ENCODE measurements at regions not wholly inside any gene's neighbourhood (a gene's known extent, or its start where the extent isn't known, plus 50 kb on each side); places are given as distances from the start of the nearest gene placed in this dataset.

- TF ChIP-seq ZFP37 (tag by site-specific recombination; IDR thresholded peaks at IDR 0.05) (no peak), ZNF791 (tag by site-specific recombination; IDR thresholded peaks at IDR 0.05) (no peak), ZSCAN16 (tag by site-specific recombination; IDR thresholded peaks at IDR 0.05) (no peak), ZNF624 (tag by site-specific recombination; IDR thresholded peaks at IDR 0.05) (no peak), ZNF473 (tag by site-specific recombination; IDR thresholded peaks at IDR 0.05) (no peak), ZNF341 (tag by site-specific recombination; IDR thresholded peaks at IDR 0.05; ENCODE audit: low read depth) (no peak), ZNF10 (tag by site-specific recombination; IDR thresholded peaks at IDR 0.05) (no peak), INSM2 (tag by site-specific recombination; IDR thresholded peaks at IDR 0.05) (no peak), GLI4 (tag by site-specific recombination; IDR thresholded peaks at IDR 0.05) (no peak), FEZF1 (tag by site-specific recombination; IDR thresholded peaks at IDR 0.05) (no peak), ZNF626 (tag by site-specific recombination; IDR thresholded peaks at IDR 0.05) (no peak), ZNF776 (tag by site-specific recombination; IDR thresholded peaks at IDR 0.05; ENCODE audit: borderline replicate concordance) (no peak)
- TF ChIP-seq, protein P1, sequence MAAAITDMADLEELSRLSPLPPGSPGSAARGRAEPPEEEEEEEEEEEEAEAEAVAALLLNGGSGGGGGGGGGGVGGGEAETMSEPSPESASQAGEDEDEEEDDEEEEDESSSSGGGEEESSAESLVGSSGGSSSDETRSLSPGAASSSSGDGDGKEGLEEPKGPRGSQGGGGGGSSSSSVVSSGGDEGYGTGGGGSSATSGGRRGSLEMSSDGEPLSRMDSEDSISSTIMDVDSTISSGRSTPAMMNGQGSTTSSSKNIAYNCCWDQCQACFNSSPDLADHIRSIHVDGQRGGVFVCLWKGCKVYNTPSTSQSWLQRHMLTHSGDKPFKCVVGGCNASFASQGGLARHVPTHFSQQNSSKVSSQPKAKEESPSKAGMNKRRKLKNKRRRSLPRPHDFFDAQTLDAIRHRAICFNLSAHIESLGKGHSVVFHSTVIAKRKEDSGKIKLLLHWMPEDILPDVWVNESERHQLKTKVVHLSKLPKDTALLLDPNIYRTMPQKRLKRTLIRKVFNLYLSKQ (tag by site-specific recombination; IDR thresholded peaks at IDR 0.05; ENCODE audit: borderline replicate concordance) = no peak
- Histone ChIP-seq H3K27ac (ENCODE audit: extremely low read depth, low read depth, low read length) (no peak overlapping the region), H3K36me3 (ENCODE audit: control insufficient read depth in 2 of 2, insufficient read depth in 1 of 2, low read length in 2 of 2) (no peaks in the 10 kb centered on the region), H3K4me3 (ENCODE audit: low read depth, low read length) (no peak overlapping the region), H3K4me1 (ENCODE audit: control insufficient read depth, insufficient read depth, low read length) (no peaks in the 10 kb centered on the region), H3K9me3 (ENCODE audit: control insufficient read depth, insufficient read depth, low read depth, low read length) (no peaks in the 10 kb centered on the region)
- ChIA-PET CTCF (no interaction called here), POLR2A (no interaction called here)
Measured at GRCh38 chr3:88703501-88704059, 403.8 kb upstream of the EPHA3 start.

- Histone ChIP-seq H3K4me3 (ENCODE audit: low read depth, low read length) (no peak overlapping the region), H3K27ac (ENCODE audit: extremely low read depth, low read depth, low read length) (no peak overlapping the region), H3K36me3 (ENCODE audit: control insufficient read depth in 2 of 2, insufficient read depth in 1 of 2, low read length in 2 of 2) (no peaks in the 10 kb centered on the region), H3K9me3 (ENCODE audit: control insufficient read depth, insufficient read depth, low read depth, low read length) (no peaks in the 10 kb centered on the region), H3K4me1 (ENCODE audit: control insufficient read depth, insufficient read depth, low read length) (no peaks in the 10 kb centered on the region)
- POLR2A ChIA-PET = no interaction called here
- CTCF ChIA-PET = no interaction called here
- TF ChIP-seq ZBTB21 (tag by site-specific recombination; IDR thresholded peaks at IDR 0.05) (no peak), ZNF239 (tag by site-specific recombination; IDR thresholded peaks at IDR 0.05) (no peak), BCL11A (tag by site-specific recombination; IDR thresholded peaks at IDR 0.05; ENCODE audit: low read depth) (no peak), ZNF23 (tag by site-specific recombination; IDR thresholded peaks at IDR 0.05; ENCODE audit: borderline replicate concordance) (no peak), PBX3 (CRISPR knock-in tag; IDR thresholded peaks at IDR 0.05) (no peak), ZNF202 (tag by site-specific recombination; IDR thresholded peaks at IDR 0.05; ENCODE audit: borderline replicate concordance) (no peak), ZNF791 (tag by site-specific recombination; IDR thresholded peaks at IDR 0.05) (no peak), ZBTB7A (tag by site-specific recombination; IDR thresholded peaks at IDR 0.05; ENCODE audit: low read depth) (no peak), ZNF843 (tag by site-specific recombination; IDR thresholded peaks at IDR 0.05) (no peak), TRIM28 (IDR thresholded peaks at IDR 0.05; ENCODE audit: borderline replicate concordance, low read length) (no peak), ZNF433 (tag by site-specific recombination; IDR thresholded peaks at IDR 0.05; ENCODE audit: low read depth) (no peak), ZBTB26 (tag by site-specific recombination; optimal IDR thresholded peaks at IDR 0.05) (no peak), ZSCAN23 (tag by site-specific recombination; IDR thresholded peaks at IDR 0.05) (no peak), FEZF1 (tag by site-specific recombination; IDR thresholded peaks at IDR 0.05) (no peak)
- TF ChIP-seq, protein P2, sequence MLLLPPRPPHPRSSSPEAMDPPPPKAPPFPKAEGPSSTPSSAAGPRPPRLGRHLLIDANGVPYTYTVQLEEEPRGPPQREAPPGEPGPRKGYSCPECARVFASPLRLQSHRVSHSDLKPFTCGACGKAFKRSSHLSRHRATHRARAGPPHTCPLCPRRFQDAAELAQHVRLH (tag by site-specific recombination; IDR thresholded peaks at IDR 0.05) = no peak
- TF ChIP-seq, protein P3, sequence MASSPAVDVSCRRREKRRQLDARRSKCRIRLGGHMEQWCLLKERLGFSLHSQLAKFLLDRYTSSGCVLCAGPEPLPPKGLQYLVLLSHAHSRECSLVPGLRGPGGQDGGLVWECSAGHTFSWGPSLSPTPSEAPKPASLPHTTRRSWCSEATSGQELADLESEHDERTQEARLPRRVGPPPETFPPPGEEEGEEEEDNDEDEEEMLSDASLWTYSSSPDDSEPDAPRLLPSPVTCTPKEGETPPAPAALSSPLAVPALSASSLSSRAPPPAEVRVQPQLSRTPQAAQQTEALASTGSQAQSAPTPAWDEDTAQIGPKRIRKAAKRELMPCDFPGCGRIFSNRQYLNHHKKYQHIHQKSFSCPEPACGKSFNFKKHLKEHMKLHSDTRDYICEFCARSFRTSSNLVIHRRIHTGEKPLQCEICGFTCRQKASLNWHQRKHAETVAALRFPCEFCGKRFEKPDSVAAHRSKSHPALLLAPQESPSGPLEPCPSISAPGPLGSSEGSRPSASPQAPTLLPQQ (tag by site-specific recombination; IDR thresholded peaks at IDR 0.05) = no peak
- TF ChIP-seq, protein P1 (tag by site-specific recombination; IDR thresholded peaks at IDR 0.05; ENCODE audit: borderline replicate concordance) = no peak
Measured at GRCh38 chr3:88704338-88704737, 403.1 kb upstream of the EPHA3 start.

All from HEK293 (cell line).